BE2C (cell line): ENCODE measurements at regions not wholly inside any gene's neighbourhood (a gene's known extent, or its start where the extent isn't known, plus 50 kb on each side); places are given as distances from the start of the nearest gene placed in this dataset.

Experiments used
- DNase-seq: peaks from one replicate; pipeline ENCODE4 v3.0.0-alpha.2; 2020
- H3K27me3 ChIP-seq: fragments of 250-450 bp; sonication (Bioruptor Pico); 2 replicates; pipeline ENCODE4 v1.5.1; 2020; ENCODE audit warnings: mild to moderate bottlenecking
- H3K36me3 ChIP-seq: fragments of 250-450 bp; sonication (Bioruptor Pico); 2 replicates; pipeline ENCODE4 v1.5.1; 2020; ENCODE audit warnings: mild to moderate bottlenecking
- H3K4me1 ChIP-seq: fragments of 250-450 bp; sonication (Bioruptor Pico); 2 replicates; pipeline ENCODE4 v1.5.1; 2020
- H3K4me3 ChIP-seq: 2 replicates; pipeline ENCODE4 v1.5.1; 2011; ENCODE audit warnings: low read depth, low read length
- H3K9me3 ChIP-seq: fragments of 250-450 bp; sonication (Bioruptor Pico); 2 replicates; pipeline ENCODE4 v1.5.1; 2020
- TF ChIP-seq, protein P1 (sequence below): IDR thresholded peaks from 2 replicates; pipeline ENCODE4 v1.5.1; 2012; ENCODE audit warnings: mild to moderate bottlenecking, low read depth, low read length

DNA sequence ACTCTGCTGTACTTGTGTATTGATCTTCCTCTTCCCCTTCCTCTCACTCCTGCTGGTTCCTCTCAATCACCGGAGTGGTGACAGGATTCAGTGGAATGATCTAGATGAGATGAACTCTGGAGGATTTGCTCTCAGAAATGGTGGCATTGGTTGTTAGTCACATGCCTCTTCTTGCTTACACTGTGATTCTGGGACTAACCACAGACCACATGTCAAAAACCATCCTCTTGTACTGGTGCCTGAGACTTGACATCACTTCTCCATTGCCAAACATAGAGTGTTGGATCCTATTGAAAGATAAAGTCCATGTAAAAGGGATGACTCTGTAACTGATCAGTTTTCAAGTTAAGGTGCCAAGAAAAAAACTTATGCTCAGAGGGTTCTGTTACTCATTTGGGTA lies 506.5 kb downstream of the DMAC1 start:
- H3K9me3 ChIP-seq, result no peaks in the 10 kb centered on the region
- DNase-seq, result no peak
- TF ChIP-seq, protein P1, sequence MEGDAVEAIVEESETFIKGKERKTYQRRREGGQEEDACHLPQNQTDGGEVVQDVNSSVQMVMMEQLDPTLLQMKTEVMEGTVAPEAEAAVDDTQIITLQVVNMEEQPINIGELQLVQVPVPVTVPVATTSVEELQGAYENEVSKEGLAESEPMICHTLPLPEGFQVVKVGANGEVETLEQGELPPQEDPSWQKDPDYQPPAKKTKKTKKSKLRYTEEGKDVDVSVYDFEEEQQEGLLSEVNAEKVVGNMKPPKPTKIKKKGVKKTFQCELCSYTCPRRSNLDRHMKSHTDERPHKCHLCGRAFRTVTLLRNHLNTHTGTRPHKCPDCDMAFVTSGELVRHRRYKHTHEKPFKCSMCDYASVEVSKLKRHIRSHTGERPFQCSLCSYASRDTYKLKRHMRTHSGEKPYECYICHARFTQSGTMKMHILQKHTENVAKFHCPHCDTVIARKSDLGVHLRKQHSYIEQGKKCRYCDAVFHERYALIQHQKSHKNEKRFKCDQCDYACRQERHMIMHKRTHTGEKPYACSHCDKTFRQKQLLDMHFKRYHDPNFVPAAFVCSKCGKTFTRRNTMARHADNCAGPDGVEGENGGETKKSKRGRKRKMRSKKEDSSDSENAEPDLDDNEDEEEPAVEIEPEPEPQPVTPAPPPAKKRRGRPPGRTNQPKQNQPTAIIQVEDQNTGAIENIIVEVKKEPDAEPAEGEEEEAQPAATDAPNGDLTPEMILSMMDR, result no peak

GRCh38 chr9:7289773-7290172 lies 509.8 kb downstream of the DMAC1 start:
- TF ChIP-seq, protein P1, result no peak
- no peak for DNase-seq
- Histone ChIP-seq H3K4me1 (no peaks in the 10 kb centered on the region), H3K4me3 (no peak overlapping the region), H3K9me3 (no peaks in the 10 kb centered on the region), H3K27me3 (no peaks in the 10 kb centered on the region), H3K36me3 (no peaks in the 10 kb centered on the region)

More for the DNA sequence above, 506.5 kb downstream of the DMAC1 start:
- H3K4me1 ChIP-seq, result no peaks in the 10 kb centered on the region
- H3K4me3 ChIP-seq, result no peak overlapping the region
- no peaks in the 10 kb centered on the region for H3K27me3 ChIP-seq
- no peaks in the 10 kb centered on the region for H3K36me3 ChIP-seq

DNA sequence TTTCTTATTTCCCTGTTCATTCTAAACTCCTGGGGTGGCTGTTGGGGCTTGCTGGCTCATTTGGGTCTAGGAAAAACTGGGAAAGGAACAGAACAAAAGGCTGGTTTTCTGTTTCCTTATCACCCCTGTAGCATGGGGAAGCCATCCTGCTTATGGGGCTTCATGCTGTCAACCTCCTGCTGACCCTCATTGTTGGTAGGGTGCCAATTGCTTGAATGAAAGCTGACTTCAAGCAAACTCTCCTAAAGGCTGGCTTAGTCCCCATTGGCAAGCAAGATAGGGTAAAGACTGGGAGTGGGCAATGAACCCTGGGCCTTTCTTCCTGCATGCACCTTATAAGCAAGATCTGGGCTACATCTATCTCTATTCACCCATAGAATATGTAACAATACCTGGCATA lies 511.6 kb downstream of the DMAC1 start:
- H3K27me3 ChIP-seq, result no peaks in the 10 kb centered on the region
- no peak for DNase-seq
- H3K9me3 ChIP-seq, result no peaks in the 10 kb centered on the region
- H3K4me1 ChIP-seq, result no peaks in the 10 kb centered on the region
- TF ChIP-seq, protein P1, result no peak
- no peak overlapping the region for H3K4me3 ChIP-seq
- H3K36me3 ChIP-seq, result no peaks in the 10 kb centered on the region

DNA sequence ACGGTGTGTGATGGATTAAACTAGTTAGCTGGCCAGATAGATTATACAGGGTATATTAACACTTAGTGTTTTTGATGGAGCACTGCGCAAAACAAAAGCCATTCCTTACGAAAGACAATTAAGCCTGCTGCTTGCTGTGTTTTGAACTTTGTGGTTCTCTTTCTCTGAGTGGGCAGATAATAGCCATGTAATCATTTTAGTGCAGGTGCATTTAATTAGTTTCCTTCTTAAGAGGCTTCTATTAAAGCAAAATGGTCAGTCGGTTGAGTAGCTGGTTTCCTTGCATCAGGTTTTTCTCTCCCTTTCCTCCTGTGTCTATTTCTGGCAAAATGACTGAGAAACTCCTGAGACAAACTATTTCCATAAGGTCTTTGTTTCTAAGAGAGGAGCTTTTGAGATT lies 512.5 kb downstream of the DMAC1 start:
- Histone ChIP-seq H3K4me3 (no peak overlapping the region), H3K4me1 (no peaks in the 10 kb centered on the region), H3K36me3 (no peaks in the 10 kb centered on the region), H3K9me3 (no peaks in the 10 kb centered on the region), H3K27me3 (no peaks in the 10 kb centered on the region)
- TF ChIP-seq, protein P1, result no peak
- no peak for DNase-seq

DNA sequence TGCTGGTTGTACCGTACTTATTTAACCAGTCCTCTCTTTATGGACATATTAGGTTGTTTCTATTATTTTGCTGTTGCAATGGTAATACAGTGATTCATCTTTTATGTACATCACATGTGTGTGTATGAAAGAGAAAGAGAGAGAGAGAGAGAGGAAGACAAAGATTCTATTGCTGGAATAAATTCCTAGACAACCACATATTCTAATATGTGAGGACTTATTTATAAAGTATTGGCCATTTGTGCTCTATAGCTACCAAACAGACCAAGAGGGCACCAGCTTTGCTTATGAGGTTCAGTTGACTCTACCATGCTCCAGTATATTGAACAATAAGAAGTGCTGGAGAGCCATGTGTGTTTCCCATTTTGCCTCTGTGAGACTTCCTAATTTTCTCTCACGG lies 513.5 kb downstream of the DMAC1 start:
- no peak overlapping the region for H3K4me3 ChIP-seq
- H3K36me3 ChIP-seq, result no peaks in the 10 kb centered on the region
- no peaks in the 10 kb centered on the region for H3K27me3 ChIP-seq
- TF ChIP-seq, protein P1, result no peak
- no peak for DNase-seq
- H3K4me1 ChIP-seq, result no peaks in the 10 kb centered on the region
- no peaks in the 10 kb centered on the region for H3K9me3 ChIP-seq

DNA sequence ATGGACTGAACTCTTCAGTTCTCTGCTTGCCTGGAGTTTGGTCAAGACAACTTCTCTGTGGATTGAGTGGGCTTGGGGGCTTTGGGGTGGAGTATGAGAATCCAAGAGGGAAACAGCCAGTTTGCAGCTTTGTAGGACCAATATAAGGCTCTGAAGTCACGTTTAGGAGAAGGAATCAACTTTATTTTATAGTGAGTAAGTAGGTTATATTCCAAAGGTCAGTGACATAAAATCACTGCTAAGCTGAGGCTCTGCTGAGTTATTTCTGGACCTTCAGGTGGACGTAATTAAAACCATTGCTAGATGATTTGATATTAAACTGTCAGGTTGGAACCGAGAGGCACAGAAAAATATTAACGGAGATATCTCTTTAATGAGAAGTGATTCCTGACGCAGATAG lies 514.4 kb downstream of the DMAC1 start:
- Histone ChIP-seq H3K9me3 (no peaks in the 10 kb centered on the region), H3K4me1 (no peaks in the 10 kb centered on the region), H3K36me3 (no peaks in the 10 kb centered on the region), H3K27me3 (no peaks in the 10 kb centered on the region), H3K4me3 (no peak overlapping the region)
- TF ChIP-seq, protein P1, result no peak
- DNase-seq, result no peak
